H9 (cell line): ENCODE measurements at regions not wholly inside any gene's neighbourhood (a gene's known extent, or its start where the extent isn't known, plus 50 kb on each side); places are given as distances from the start of the nearest gene placed in this dataset.

Experiments used
- DNase-seq: peaks from one replicate; pipeline ENCODE4 v3.0.0-alpha.2; 2017
- H2AFZ ChIP-seq: one replicate; pipeline ENCODE4 v1.6.1; 2013; ENCODE audit warnings: mild to moderate bottlenecking, low read length, control low read depth, moderate library complexity
- H2AK5ac ChIP-seq: 2 replicates; pipeline ENCODE4 v1.6.1; 2013; ENCODE audit warnings: low read length, control low read depth, mixed read lengths; ENCODE audit not compliant: insufficient read length
- H2BK120ac ChIP-seq: one replicate; pipeline ENCODE4 v1.6.1; 2013; ENCODE audit warnings: low read depth, mild to moderate bottlenecking, low read length, control low read depth, inconsistent platforms; ENCODE audit not compliant: poor library complexity, severe bottlenecking
- H2BK12ac ChIP-seq: 2 replicates; pipeline ENCODE4 v1.6.1; 2013; ENCODE audit warnings: low read length, control low read depth, mixed read lengths, low read depth; ENCODE audit not compliant: insufficient read length
- H2BK15ac ChIP-seq: 2 replicates; pipeline ENCODE4 v1.6.1; 2013; ENCODE audit warnings: low read depth, low read length, control low read depth
- H2BK20ac ChIP-seq: one replicate; pipeline ENCODE4 v1.6.1; 2013; ENCODE audit warnings: low read depth, mild to moderate bottlenecking, low read length, control low read depth, inconsistent platforms; ENCODE audit not compliant: poor library complexity, severe bottlenecking
- H2BK5ac ChIP-seq: 2 replicates; pipeline ENCODE4 v1.6.1; 2013; ENCODE audit warnings: low read length, control low read depth, mixed read lengths; ENCODE audit not compliant: insufficient read length
- H3K14ac ChIP-seq: 2 replicates; pipeline ENCODE4 v1.6.1; 2013; ENCODE audit warnings: low read length, control low read depth; ENCODE audit not compliant: insufficient read depth
- H3K18ac ChIP-seq: 2 replicates; pipeline ENCODE4 v1.6.1; 2013; ENCODE audit warnings: low read depth, mild to moderate bottlenecking, mixed read lengths, low read length, control low read depth; ENCODE audit not compliant: insufficient read length
- H3K23ac ChIP-seq: 2 replicates; pipeline ENCODE4 v1.6.1; 2013; ENCODE audit warnings: low read length, control low read depth, mixed read lengths, low read depth; ENCODE audit not compliant: insufficient read length
- H3K23me2 ChIP-seq: 2 replicates; pipeline ENCODE4 v1.6.1; 2013; ENCODE audit warnings: low read depth, mild to moderate bottlenecking, mixed read lengths, low read length, control low read depth; ENCODE audit not compliant: insufficient read length, poor library complexity, severe bottlenecking
- H3K27ac ChIP-seq: 2 replicates; pipeline ENCODE4 v1.5.1; 2013; ENCODE audit warnings: low read length, control low read depth, mixed read lengths, low read depth; ENCODE audit not compliant: insufficient read length
- H3K27me3 ChIP-seq: 2 replicates; pipeline ENCODE4 v1.6.1; 2013; ENCODE audit warnings: low read length, control low read depth, inconsistent platforms; ENCODE audit not compliant: insufficient read depth
- H3K4ac ChIP-seq: 2 replicates; pipeline ENCODE4 v1.6.1; 2013; ENCODE audit warnings: low read depth, mild to moderate bottlenecking, control low read depth, inconsistent platforms, low read length, moderate library complexity
- H3K4me1 ChIP-seq: 2 replicates; pipeline ENCODE4 v1.6.1; 2013; ENCODE audit warnings: low read length, control low read depth, inconsistent platforms; ENCODE audit not compliant: insufficient read depth
- H3K4me2 ChIP-seq: 2 replicates; pipeline ENCODE4 v1.6.1; 2013; ENCODE audit warnings: low read length, control low read depth, mixed read lengths; ENCODE audit not compliant: insufficient read length, insufficient read depth
- H3K56ac ChIP-seq: 2 replicates; pipeline ENCODE4 v1.6.1; 2013; ENCODE audit warnings: low read depth, mild to moderate bottlenecking, mixed read lengths, low read length, control low read depth; ENCODE audit not compliant: insufficient read length
- H3K79me1 ChIP-seq: 2 replicates; pipeline ENCODE4 v1.6.1; 2013; ENCODE audit warnings: low read depth, mild to moderate bottlenecking, moderate library complexity, low read length, control low read depth, inconsistent platforms; ENCODE audit not compliant: insufficient read depth, poor library complexity, severe bottlenecking
- H3K79me2 ChIP-seq: 2 replicates; pipeline ENCODE4 v1.6.1; 2013; ENCODE audit warnings: low read length, control low read depth, inconsistent platforms; ENCODE audit not compliant: insufficient read depth
- H3K9ac ChIP-seq: 2 replicates; pipeline ENCODE4 v1.6.1; 2013; ENCODE audit warnings: low read length, control low read depth, mixed read lengths; ENCODE audit not compliant: insufficient read length; ENCODE audit errors: extremely low read depth
- H3K9me3 ChIP-seq: one replicate; pipeline ENCODE4 v1.6.1; 2013; ENCODE audit warnings: low read depth, low read length, inconsistent platforms; ENCODE audit not compliant: control insufficient read depth
- H3T11ph ChIP-seq: one replicate; pipeline ENCODE4 v1.6.1; 2013; ENCODE audit warnings: mild to moderate bottlenecking, low read length, control low read depth, inconsistent platforms
- H4K20me1 ChIP-seq: one replicate; pipeline ENCODE4 v1.6.1; 2013; ENCODE audit not compliant: control insufficient read depth, insufficient read length, insufficient read depth
- H4K5ac ChIP-seq: 2 replicates; pipeline ENCODE4 v1.6.1; 2013; ENCODE audit warnings: low read depth, mild to moderate bottlenecking, mixed read lengths, low read length, control low read depth; ENCODE audit not compliant: insufficient read length
- H4K8ac ChIP-seq: replicated peaks from 2 replicates; pipeline ENCODE4 v1.6.1; 2013; ENCODE audit warnings: low read length, control low read depth, mixed read lengths, low read depth; ENCODE audit not compliant: insufficient read length
- H4K91ac ChIP-seq: 2 replicates; pipeline ENCODE4 v1.6.1; 2013; ENCODE audit warnings: low read depth, mild to moderate bottlenecking, moderate library complexity, mixed read lengths, low read length, control low read depth; ENCODE audit not compliant: insufficient read length
- H3K27ac Mint-ChIP-seq, 3 experiments: 2 replicates in 2 of 3; 3 replicates in 1 of 3; pipeline ENCODE4 v1.8.0; 2020 to 2021; ENCODE audit warnings: mixed read lengths in 3 of 3, mild to moderate bottlenecking in 1 of 3, moderate library complexity in 1 of 3
- H3K27me3 Mint-ChIP-seq: 2 replicates; pipeline ENCODE4 v1.8.0; 2021; ENCODE audit warnings: low read depth, mild to moderate bottlenecking, moderate library complexity, mixed read lengths
- H3K36me3 Mint-ChIP-seq, 3 experiments: 2 replicates in 2 of 3; 3 replicates in 1 of 3; pipeline ENCODE4 v1.8.0; 2020 to 2021; ENCODE audit warnings: low read depth in 3 of 3, mixed read lengths in 3 of 3; ENCODE audit not compliant: insufficient read depth in 1 of 3
- H3K4me1 Mint-ChIP-seq, 2 experiments: 2 replicates each; pipeline ENCODE4 v1.8.0; 2020; ENCODE audit warnings: mixed read lengths in 2 of 2
- H3K4me3 Mint-ChIP-seq, 2 experiments: 2 replicates in 1 of 2; 3 replicates in 1 of 2; pipeline ENCODE4 v1.8.0; 2020 to 2021; ENCODE audit warnings: mild to moderate bottlenecking in 2 of 2, mixed read lengths in 2 of 2, moderate library complexity in 1 of 2
- H3K9me3 Mint-ChIP-seq, 2 experiments: 2 replicates in 1 of 2; 3 replicates in 1 of 2; pipeline ENCODE4 v1.8.0; 2020; ENCODE audit warnings: mild to moderate bottlenecking in 2 of 2, mixed read lengths in 2 of 2, moderate library complexity in 1 of 2
- WGBS: extraction: QIAGEN DNeasy Blood & Tissue Kit; methylation state at CpG from one replicate; pipeline ENCODE4 v1.1.7; 2013; ENCODE audit warnings: missing lambda C conversion rate, low lambda C conversion rate, mixed read lengths; ENCODE audit not compliant: insufficient read length; ENCODE audit errors: extremely low coverage; 5-methylcytosine and 5-hydroxymethylcytosine counted together
- TF ChIP-seq, protein P1 (sequence below): fragments of 200-600 bp; sonication (generic); conservative IDR thresholded peaks from 3 replicates; pipeline ENCODE4 v1.8.0; 2021; ENCODE audit warnings: antibody characterized with exemption, mild to moderate bottlenecking

- no peak overlapping the region for H3K9ac ChIP-seq
- no peak overlapping the region for H3T11ph ChIP-seq
- H3K4me3 Mint-ChIP-seq = no peak overlapping the region
- no peak overlapping the region for H2BK12ac ChIP-seq
- H4K8ac ChIP-seq = no peak overlapping the region
- no peak overlapping the region for H4K91ac ChIP-seq
- no peak overlapping the region for H2AK5ac ChIP-seq
- no peak overlapping the region for H3K27ac Mint-ChIP-seq
- no peak overlapping the region for H3K27ac ChIP-seq
- H3K14ac ChIP-seq = no peak overlapping the region
- H3K23ac ChIP-seq = no peak overlapping the region
- no peak overlapping the region for H3K56ac ChIP-seq
- TF ChIP-seq, protein P1, sequence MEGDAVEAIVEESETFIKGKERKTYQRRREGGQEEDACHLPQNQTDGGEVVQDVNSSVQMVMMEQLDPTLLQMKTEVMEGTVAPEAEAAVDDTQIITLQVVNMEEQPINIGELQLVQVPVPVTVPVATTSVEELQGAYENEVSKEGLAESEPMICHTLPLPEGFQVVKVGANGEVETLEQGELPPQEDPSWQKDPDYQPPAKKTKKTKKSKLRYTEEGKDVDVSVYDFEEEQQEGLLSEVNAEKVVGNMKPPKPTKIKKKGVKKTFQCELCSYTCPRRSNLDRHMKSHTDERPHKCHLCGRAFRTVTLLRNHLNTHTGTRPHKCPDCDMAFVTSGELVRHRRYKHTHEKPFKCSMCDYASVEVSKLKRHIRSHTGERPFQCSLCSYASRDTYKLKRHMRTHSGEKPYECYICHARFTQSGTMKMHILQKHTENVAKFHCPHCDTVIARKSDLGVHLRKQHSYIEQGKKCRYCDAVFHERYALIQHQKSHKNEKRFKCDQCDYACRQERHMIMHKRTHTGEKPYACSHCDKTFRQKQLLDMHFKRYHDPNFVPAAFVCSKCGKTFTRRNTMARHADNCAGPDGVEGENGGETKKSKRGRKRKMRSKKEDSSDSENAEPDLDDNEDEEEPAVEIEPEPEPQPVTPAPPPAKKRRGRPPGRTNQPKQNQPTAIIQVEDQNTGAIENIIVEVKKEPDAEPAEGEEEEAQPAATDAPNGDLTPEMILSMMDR = peak; percentile 24; the same call in 1 of the 3 replicates
- H2BK5ac ChIP-seq = no peak overlapping the region
- no peaks in the 10 kb centered on the region for H3K9me3 Mint-ChIP-seq
- H3K27me3 Mint-ChIP-seq = peaks cover 6% of the 10 kb centered on the region
- H3K18ac ChIP-seq = no peak overlapping the region
- no peak overlapping the region for H2AFZ ChIP-seq
- no peaks in the 10 kb centered on the region for H3K9me3 ChIP-seq
- H3K23me2 ChIP-seq = no peaks in the 10 kb centered on the region
- H2BK120ac ChIP-seq = no peak overlapping the region
- H3K36me3 Mint-ChIP-seq = no peaks in the 10 kb centered on the region
- H3K4me1 ChIP-seq = no peaks in the 10 kb centered on the region
- no peak overlapping the region for H2BK15ac ChIP-seq
- peak; percentile 41 for DNase-seq
- H3K27me3 ChIP-seq = no peaks in the 10 kb centered on the region
- H3K79me1 ChIP-seq = no peaks in the 10 kb centered on the region
- no peak overlapping the region for H2BK20ac ChIP-seq
- H4K5ac ChIP-seq = no peak overlapping the region
- no peak overlapping the region for H3K4me2 ChIP-seq
- H4K20me1 ChIP-seq = no peaks in the 10 kb centered on the region
- no CpG with 5 or more reads among the region's 17 CpGs for WGBS
- H3K4me1 Mint-ChIP-seq = peaks cover 4 to 7% of the 10 kb centered on the region in 2 experiments
- H3K4ac ChIP-seq = no peak overlapping the region
- no peaks in the 10 kb centered on the region for H3K79me2 ChIP-seq
Observed at GRCh38 chr9:89730715-89731114, 125.9 kb downstream of the GADD45G start.
